H9 (cell line): ENCODE measurements at regions not wholly inside any gene's neighbourhood (a gene's known extent, or its start where the extent isn't known, plus 50 kb on each side); places are given as distances from the start of the nearest gene placed in this dataset.

Experiments used
- DNase-seq: peaks from one replicate; pipeline ENCODE4 v3.0.0-alpha.2; 2017
- H2AFZ ChIP-seq: one replicate; pipeline ENCODE4 v1.6.1; 2013; ENCODE audit warnings: mild to moderate bottlenecking, low read length, control low read depth, moderate library complexity
- H2AK5ac ChIP-seq: 2 replicates; pipeline ENCODE4 v1.6.1; 2013; ENCODE audit warnings: low read length, control low read depth, mixed read lengths; ENCODE audit not compliant: insufficient read length
- H2BK120ac ChIP-seq: one replicate; pipeline ENCODE4 v1.6.1; 2013; ENCODE audit warnings: low read depth, mild to moderate bottlenecking, low read length, control low read depth, inconsistent platforms; ENCODE audit not compliant: poor library complexity, severe bottlenecking
- H2BK12ac ChIP-seq: 2 replicates; pipeline ENCODE4 v1.6.1; 2013; ENCODE audit warnings: low read length, control low read depth, mixed read lengths, low read depth; ENCODE audit not compliant: insufficient read length
- H2BK15ac ChIP-seq: 2 replicates; pipeline ENCODE4 v1.6.1; 2013; ENCODE audit warnings: low read depth, low read length, control low read depth
- H2BK20ac ChIP-seq: one replicate; pipeline ENCODE4 v1.6.1; 2013; ENCODE audit warnings: low read depth, mild to moderate bottlenecking, low read length, control low read depth, inconsistent platforms; ENCODE audit not compliant: poor library complexity, severe bottlenecking
- H2BK5ac ChIP-seq: 2 replicates; pipeline ENCODE4 v1.6.1; 2013; ENCODE audit warnings: low read length, control low read depth, mixed read lengths; ENCODE audit not compliant: insufficient read length
- H3K14ac ChIP-seq: 2 replicates; pipeline ENCODE4 v1.6.1; 2013; ENCODE audit warnings: low read length, control low read depth; ENCODE audit not compliant: insufficient read depth
- H3K18ac ChIP-seq: 2 replicates; pipeline ENCODE4 v1.6.1; 2013; ENCODE audit warnings: low read depth, mild to moderate bottlenecking, mixed read lengths, low read length, control low read depth; ENCODE audit not compliant: insufficient read length
- H3K23ac ChIP-seq: 2 replicates; pipeline ENCODE4 v1.6.1; 2013; ENCODE audit warnings: low read length, control low read depth, mixed read lengths, low read depth; ENCODE audit not compliant: insufficient read length
- H3K23me2 ChIP-seq: 2 replicates; pipeline ENCODE4 v1.6.1; 2013; ENCODE audit warnings: low read depth, mild to moderate bottlenecking, mixed read lengths, low read length, control low read depth; ENCODE audit not compliant: insufficient read length, poor library complexity, severe bottlenecking
- H3K27ac ChIP-seq: 2 replicates; pipeline ENCODE4 v1.5.1; 2013; ENCODE audit warnings: low read length, control low read depth, mixed read lengths, low read depth; ENCODE audit not compliant: insufficient read length
- H3K27me3 ChIP-seq: 2 replicates; pipeline ENCODE4 v1.6.1; 2013; ENCODE audit warnings: low read length, control low read depth, inconsistent platforms; ENCODE audit not compliant: insufficient read depth
- H3K4ac ChIP-seq: 2 replicates; pipeline ENCODE4 v1.6.1; 2013; ENCODE audit warnings: low read depth, mild to moderate bottlenecking, control low read depth, inconsistent platforms, low read length, moderate library complexity
- H3K4me1 ChIP-seq: 2 replicates; pipeline ENCODE4 v1.6.1; 2013; ENCODE audit warnings: low read length, control low read depth, inconsistent platforms; ENCODE audit not compliant: insufficient read depth
- H3K4me2 ChIP-seq: 2 replicates; pipeline ENCODE4 v1.6.1; 2013; ENCODE audit warnings: low read length, control low read depth, mixed read lengths; ENCODE audit not compliant: insufficient read length, insufficient read depth
- H3K56ac ChIP-seq: 2 replicates; pipeline ENCODE4 v1.6.1; 2013; ENCODE audit warnings: low read depth, mild to moderate bottlenecking, mixed read lengths, low read length, control low read depth; ENCODE audit not compliant: insufficient read length
- H3K79me1 ChIP-seq: 2 replicates; pipeline ENCODE4 v1.6.1; 2013; ENCODE audit warnings: low read depth, mild to moderate bottlenecking, moderate library complexity, low read length, control low read depth, inconsistent platforms; ENCODE audit not compliant: insufficient read depth, poor library complexity, severe bottlenecking
- H3K79me2 ChIP-seq: 2 replicates; pipeline ENCODE4 v1.6.1; 2013; ENCODE audit warnings: low read length, control low read depth, inconsistent platforms; ENCODE audit not compliant: insufficient read depth
- H3K9ac ChIP-seq: 2 replicates; pipeline ENCODE4 v1.6.1; 2013; ENCODE audit warnings: low read length, control low read depth, mixed read lengths; ENCODE audit not compliant: insufficient read length; ENCODE audit errors: extremely low read depth
- H3K9me3 ChIP-seq: one replicate; pipeline ENCODE4 v1.6.1; 2013; ENCODE audit warnings: low read depth, low read length, inconsistent platforms; ENCODE audit not compliant: control insufficient read depth
- H3T11ph ChIP-seq: one replicate; pipeline ENCODE4 v1.6.1; 2013; ENCODE audit warnings: mild to moderate bottlenecking, low read length, control low read depth, inconsistent platforms
- H4K20me1 ChIP-seq: one replicate; pipeline ENCODE4 v1.6.1; 2013; ENCODE audit not compliant: control insufficient read depth, insufficient read length, insufficient read depth
- H4K5ac ChIP-seq: 2 replicates; pipeline ENCODE4 v1.6.1; 2013; ENCODE audit warnings: low read depth, mild to moderate bottlenecking, mixed read lengths, low read length, control low read depth; ENCODE audit not compliant: insufficient read length
- H4K8ac ChIP-seq: replicated peaks from 2 replicates; pipeline ENCODE4 v1.6.1; 2013; ENCODE audit warnings: low read length, control low read depth, mixed read lengths, low read depth; ENCODE audit not compliant: insufficient read length
- H4K91ac ChIP-seq: 2 replicates; pipeline ENCODE4 v1.6.1; 2013; ENCODE audit warnings: low read depth, mild to moderate bottlenecking, moderate library complexity, mixed read lengths, low read length, control low read depth; ENCODE audit not compliant: insufficient read length
- H3K27ac Mint-ChIP-seq, 3 experiments: 2 replicates in 2 of 3; 3 replicates in 1 of 3; pipeline ENCODE4 v1.8.0; 2020 to 2021; ENCODE audit warnings: mixed read lengths in 3 of 3, mild to moderate bottlenecking in 1 of 3, moderate library complexity in 1 of 3
- H3K27me3 Mint-ChIP-seq: 2 replicates; pipeline ENCODE4 v1.8.0; 2021; ENCODE audit warnings: low read depth, mild to moderate bottlenecking, moderate library complexity, mixed read lengths
- H3K36me3 Mint-ChIP-seq, 3 experiments: 2 replicates in 2 of 3; 3 replicates in 1 of 3; pipeline ENCODE4 v1.8.0; 2020 to 2021; ENCODE audit warnings: low read depth in 3 of 3, mixed read lengths in 3 of 3; ENCODE audit not compliant: insufficient read depth in 1 of 3
- H3K4me1 Mint-ChIP-seq, 2 experiments: 2 replicates each; pipeline ENCODE4 v1.8.0; 2020; ENCODE audit warnings: mixed read lengths in 2 of 2
- H3K4me3 Mint-ChIP-seq, 2 experiments: 2 replicates in 1 of 2; 3 replicates in 1 of 2; pipeline ENCODE4 v1.8.0; 2020 to 2021; ENCODE audit warnings: mild to moderate bottlenecking in 2 of 2, mixed read lengths in 2 of 2, moderate library complexity in 1 of 2
- H3K9me3 Mint-ChIP-seq, 2 experiments: 2 replicates in 1 of 2; 3 replicates in 1 of 2; pipeline ENCODE4 v1.8.0; 2020; ENCODE audit warnings: mild to moderate bottlenecking in 2 of 2, mixed read lengths in 2 of 2, moderate library complexity in 1 of 2
- CTCF ChIP-seq: fragments of 200-600 bp; sonication (generic); conservative IDR thresholded peaks from 3 replicates; pipeline ENCODE4 v1.8.0; 2021; ENCODE audit warnings: antibody characterized with exemption, mild to moderate bottlenecking
- WGBS: extraction: QIAGEN DNeasy Blood & Tissue Kit; methylation state at CpG from one replicate; pipeline ENCODE4 v1.1.7; 2013; ENCODE audit warnings: missing lambda C conversion rate, low lambda C conversion rate, mixed read lengths; ENCODE audit not compliant: insufficient read length; ENCODE audit errors: extremely low coverage; 5-methylcytosine and 5-hydroxymethylcytosine counted together

- Histone ChIP-seq H3K9ac (no peak overlapping the region), H4K5ac (no peak overlapping the region), H3K79me2 (peaks cover 4% of the 10 kb centered on the region; the same call in 1 of the 2 replicates), H3K18ac (no peak overlapping the region), H4K91ac (no peak overlapping the region), H3T11ph (no peak overlapping the region), H2BK120ac (no peak overlapping the region), H3K4ac (no peak overlapping the region), H3K56ac (no peak overlapping the region), H3K9me3 (no peaks in the 10 kb centered on the region), H2BK15ac (no peak overlapping the region), H3K27ac (no peak overlapping the region), H2AK5ac (no peak overlapping the region), H2AFZ (no peak overlapping the region), H2BK5ac (no peak overlapping the region), H3K14ac (no peak overlapping the region), H3K23me2 (no peaks in the 10 kb centered on the region), H3K23ac (no peak overlapping the region), H4K20me1 (no peaks in the 10 kb centered on the region), H3K4me1 (no peaks in the 10 kb centered on the region; the same call in 1 of the 2 replicates), H3K79me1 (peaks cover 3% of the 10 kb centered on the region), H2BK20ac (no peak overlapping the region), H2BK12ac (no peak overlapping the region), H3K4me2 (no peak overlapping the region), H4K8ac (no peak overlapping the region), H3K27me3 (no peaks in the 10 kb centered on the region)
- no peaks in the 10 kb centered on the region for H3K27me3 Mint-ChIP-seq
- no peaks in the 10 kb centered on the region for H3K9me3 Mint-ChIP-seq
- H3K4me3 Mint-ChIP-seq = no peak overlapping the region
- WGBS = no CpG with 5 or more reads among the region's 3 CpGs
- 0 out of 7 replicates have a peak overlapping the region, but pooled peaks of 1 of the 3 experiments have one; percentile 45 for H3K27ac Mint-ChIP-seq
- H3K36me3 Mint-ChIP-seq = peaks cover 29 to 46% (median 46%) of the 10 kb centered on the region in 3 experiments; a peak in 6 of 7 replicates
- no peak for TF ChIP-seq CTCF
- peaks cover 23% of the 10 kb centered on the region in 2 experiments for H3K4me1 Mint-ChIP-seq
- no peak for DNase-seq
Observed at GRCh38 chr19:46922465-46922864, 61.7 kb downstream of the ARHGAP35 start.
